ENCODE measurements at regions not wholly inside any gene's neighbourhood (a gene's known extent, or its start where the extent isn't known, plus 50 kb on each side); places are given as distances from the start of the nearest gene placed in this dataset.

GRCh38 chr9:120182011-120182410, 398.0 kb downstream of the CDK5RAP2 start:
- whole genome bisulfite sequencing, 4 donors = 42 to 70% (median 56%) methylated on average over 1 of the region's 1 CpG
- intact Hi-C loops (cut with DNase I) = no loop called here
- Histone ChIP-seq H3K27ac (no peak overlapping the region), H3K4me1 (replicated peaks in 1 of 2) (no peaks in the 10 kb centered on the region), H3K4me3 (no peak overlapping the region), H3K27me3 (no peaks in the 10 kb centered on the region), H3K9me3 (replicated peaks in 1 of 3) (no peaks in the 10 kb centered on the region), H3K36me3 (replicated peaks in 1 of 2) (no peaks in the 10 kb centered on the region)
- TF ChIP-seq CTCF (IDR thresholded peaks at IDR 0.05) = no peak
- no peak for TF ChIP-seq POLR2A (IDR thresholded peaks at IDR 0.05)
- no peak for DNase-seq

GRCh38 chr9:120177121-120177520, 402.8 kb downstream of the CDK5RAP2 start:
- DNase-seq = no peak
- Histone ChIP-seq H3K27ac (no peak overlapping the region), H3K9me3 (replicated peaks in 1 of 3) (no peaks in the 10 kb centered on the region), H3K4me1 (replicated peaks in 1 of 2) (no peaks in the 10 kb centered on the region), H3K27me3 (no peaks in the 10 kb centered on the region), H3K36me3 (replicated peaks in 1 of 2) (no peaks in the 10 kb centered on the region), H3K4me3 (no peak overlapping the region)
- TF ChIP-seq POLR2A (IDR thresholded peaks at IDR 0.05) (no peak), CTCF (IDR thresholded peaks at IDR 0.05) (no peak)
- 67 to 83% (median 73%) methylated on average over 1 of the region's 1 CpG for WGBS, 4 donors
- intact Hi-C loops (cut with DNase I) = no loop called here

- Histone ChIP-seq H3K4me1 (replicated peaks in 1 of 2) (no peaks in the 10 kb centered on the region), H3K27me3 (no peaks in the 10 kb centered on the region), H3K4me3 (no peak overlapping the region), H3K27ac (no peak overlapping the region), H3K36me3 (replicated peaks in 1 of 2) (no peaks in the 10 kb centered on the region), H3K9me3 (replicated peaks in 1 of 3) (no peaks in the 10 kb centered on the region)
- WGBS, 4 donors = 75 to 80% (median 78%) methylated on average over 2 of the region's 2 CpGs
- no peak for DNase-seq
- intact Hi-C loops (cut with DNase I) = no loop called here
- TF ChIP-seq CTCF (IDR thresholded peaks at IDR 0.05) (no peak), POLR2A (IDR thresholded peaks at IDR 0.05) (no peak)
Measured at GRCh38 chr9:120175031-120175430, 404.9 kb downstream of the CDK5RAP2 start.

GRCh38 chr9:120161776-120162175, 418.2 kb downstream of the CDK5RAP2 start:
- 61 to 71% (median 69%) methylated on average over 7 of the region's 7 CpGs for WGBS, 4 donors
- intact Hi-C loops (cut with DNase I) = no loop called here
- DNase-seq = no peak
- H3K9me3 ChIP-seq (replicated peaks in 1 of 3) = no peaks in the 10 kb centered on the region
- no peak overlapping the region for H3K4me3 ChIP-seq
- no peak for TF ChIP-seq CTCF (IDR thresholded peaks at IDR 0.05)
- no peak for TF ChIP-seq POLR2A (IDR thresholded peaks at IDR 0.05)
- no peaks in the 10 kb centered on the region for H3K27me3 ChIP-seq
- no peaks in the 10 kb centered on the region for H3K4me1 ChIP-seq (replicated peaks in 1 of 2)
- H3K36me3 ChIP-seq (replicated peaks in 1 of 2) = no peaks in the 10 kb centered on the region
- H3K27ac ChIP-seq = no peak overlapping the region
